ENCODE measurements at regions not wholly inside any gene's neighbourhood (a gene's known extent, or its start where the extent isn't known, plus 50 kb on each side); places are given as distances from the start of the nearest gene placed in this dataset.

- TF ChIP-seq RAD21 (IDR thresholded peaks at IDR 0.05; ENCODE audit: low read depth): no peak
- no peak for TF ChIP-seq USF1 (IDR thresholded peaks at IDR 0.05)
- TF ChIP-seq MAX (IDR thresholded peaks at IDR 0.05): no peak
- no peak for TF ChIP-seq REST (IDR thresholded peaks at IDR 0.05; ENCODE audit: low read depth)
- TF ChIP-seq TAF1 (IDR thresholded peaks at IDR 0.05; ENCODE audit: low read depth): no peak
- TF ChIP-seq EP300 (IDR thresholded peaks at IDR 0.05; ENCODE audit: borderline replicate concordance): no peak
- TF ChIP-seq YY1 (IDR thresholded peaks at IDR 0.05; ENCODE audit: low read depth): no peak
Measured at GRCh38 chr16:86082418-86083030, 183.6 kb downstream of the IRF8 start.

All from Ishikawa (cell line).